ENCODE measurements at regions not wholly inside any gene's neighbourhood (a gene's known extent, or its start where the extent isn't known, plus 50 kb on each side); places are given as distances from the start of the nearest gene placed in this dataset.
A peak's percentile ranks its signal among the peaks of the same experiment; 100 is the strongest.
"Not testable (repeated sequence)": the region's sequence is repeated elsewhere in the genome, so short reads cannot be mapped to it uniquely, and the experiment has no call there.

DNA sequence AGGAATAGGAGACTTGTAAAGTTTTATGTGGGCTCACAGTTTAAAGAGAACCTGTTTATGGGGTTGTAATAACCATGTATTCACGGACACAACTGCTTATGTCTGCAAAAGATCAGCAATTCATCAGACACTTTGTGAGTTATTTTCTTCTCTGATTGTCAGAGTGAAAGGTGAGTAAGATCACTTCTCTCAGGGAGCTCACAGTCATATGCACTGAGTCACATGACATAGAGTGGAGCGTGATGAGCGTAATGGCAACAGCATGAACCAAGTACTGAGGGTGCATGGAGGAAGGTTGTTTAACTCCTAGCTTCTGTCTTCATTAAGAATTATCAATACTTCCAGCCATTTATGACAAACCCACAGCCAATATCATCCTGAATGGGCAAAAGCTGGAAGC is 128.8 kb downstream of the OR4M2 start:
- H3K9me3 ChIP-seq; H3K27ac ChIP-seq; H3K27me3 ChIP-seq; H3K4me3 ChIP-seq; intact Hi-C loops (cut with DNase I); H3K36me3 ChIP-seq; H3K4me1 ChIP-seq (ENCODE audit: insufficient read depth); DNase-seq: not testable (repeated sequence)
- WGBS, 3 donors: no CpG with 5 or more reads among the region's 3 CpGs

DNA sequence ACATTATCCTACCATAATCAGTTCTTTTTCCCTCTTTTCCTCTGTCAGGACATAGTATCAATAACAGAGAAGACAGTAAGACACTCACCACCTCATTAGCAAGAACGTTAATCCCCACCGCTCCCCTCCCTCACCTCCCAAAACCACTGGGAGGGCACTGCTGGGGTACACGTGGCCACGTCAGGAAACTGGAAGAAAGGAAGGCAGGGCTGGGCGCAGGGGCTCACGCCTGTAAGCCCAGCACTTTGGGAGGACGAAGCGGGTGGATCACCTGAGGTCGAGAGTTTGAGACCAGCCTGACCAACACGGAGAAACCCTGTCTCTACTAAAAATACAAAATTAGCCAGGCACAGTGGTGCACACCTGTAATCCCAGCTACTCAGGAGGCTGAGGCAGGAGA is 142.3 kb downstream of the OR4M2 start:
- intact Hi-C loops (cut with DNase I); H3K4me1 ChIP-seq (ENCODE audit: insufficient read depth); H3K27me3 ChIP-seq; H3K36me3 ChIP-seq; H3K27ac ChIP-seq; H3K4me3 ChIP-seq; H3K9me3 ChIP-seq: not testable (repeated sequence)
- DNase-seq: peak in 1 of 5 donors; percentile 2
- 79 to 83% (median 80%) methylated on average over 10 of the region's 10 CpGs for WGBS, 3 donors

DNA sequence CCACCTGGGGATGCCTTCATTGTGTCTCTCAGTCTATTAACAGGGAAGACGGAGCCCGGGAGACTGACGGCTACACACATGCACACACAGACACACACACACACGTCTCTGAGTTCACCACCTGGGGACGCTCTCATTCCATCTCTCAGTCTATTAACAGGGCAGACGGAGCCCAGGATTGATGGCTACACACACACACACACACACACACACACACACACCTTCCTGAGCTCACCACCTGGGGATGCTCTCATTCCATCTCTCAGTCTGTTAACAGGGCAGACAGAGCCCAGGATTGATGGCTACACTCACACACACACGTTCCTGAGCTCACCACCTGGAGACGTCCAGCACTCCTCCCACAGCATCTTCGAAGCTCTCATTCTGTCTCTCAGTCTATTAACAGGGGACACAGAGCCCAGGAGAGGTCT is 143.9 kb downstream of the OR4M2 start:
- 70 to 82% (median 76%) methylated on average over 9 of the region's 9 CpGs for WGBS, 3 donors
- Histone ChIP-seq H3K9me3 (no peaks in the 10 kb centered on the region), H3K4me1 (ENCODE audit: insufficient read depth) (no peaks in the 10 kb centered on the region), H3K4me3 (no peak overlapping the region), H3K27me3 (no peaks in the 10 kb centered on the region), H3K27ac (no peak overlapping the region), H3K36me3 (no peaks in the 10 kb centered on the region)
- DNase-seq: no peak
- TF ChIP-seq, protein P1, sequence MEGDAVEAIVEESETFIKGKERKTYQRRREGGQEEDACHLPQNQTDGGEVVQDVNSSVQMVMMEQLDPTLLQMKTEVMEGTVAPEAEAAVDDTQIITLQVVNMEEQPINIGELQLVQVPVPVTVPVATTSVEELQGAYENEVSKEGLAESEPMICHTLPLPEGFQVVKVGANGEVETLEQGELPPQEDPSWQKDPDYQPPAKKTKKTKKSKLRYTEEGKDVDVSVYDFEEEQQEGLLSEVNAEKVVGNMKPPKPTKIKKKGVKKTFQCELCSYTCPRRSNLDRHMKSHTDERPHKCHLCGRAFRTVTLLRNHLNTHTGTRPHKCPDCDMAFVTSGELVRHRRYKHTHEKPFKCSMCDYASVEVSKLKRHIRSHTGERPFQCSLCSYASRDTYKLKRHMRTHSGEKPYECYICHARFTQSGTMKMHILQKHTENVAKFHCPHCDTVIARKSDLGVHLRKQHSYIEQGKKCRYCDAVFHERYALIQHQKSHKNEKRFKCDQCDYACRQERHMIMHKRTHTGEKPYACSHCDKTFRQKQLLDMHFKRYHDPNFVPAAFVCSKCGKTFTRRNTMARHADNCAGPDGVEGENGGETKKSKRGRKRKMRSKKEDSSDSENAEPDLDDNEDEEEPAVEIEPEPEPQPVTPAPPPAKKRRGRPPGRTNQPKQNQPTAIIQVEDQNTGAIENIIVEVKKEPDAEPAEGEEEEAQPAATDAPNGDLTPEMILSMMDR (IDR thresholded peaks at IDR 0.05): no peak
- TF ChIP-seq EP300 (IDR thresholded peaks at IDR 0.05) (no peak), POLR2A (IDR thresholded peaks at IDR 0.05) (no peak)
- intact Hi-C loops (cut with DNase I): no loop called here

DNA sequence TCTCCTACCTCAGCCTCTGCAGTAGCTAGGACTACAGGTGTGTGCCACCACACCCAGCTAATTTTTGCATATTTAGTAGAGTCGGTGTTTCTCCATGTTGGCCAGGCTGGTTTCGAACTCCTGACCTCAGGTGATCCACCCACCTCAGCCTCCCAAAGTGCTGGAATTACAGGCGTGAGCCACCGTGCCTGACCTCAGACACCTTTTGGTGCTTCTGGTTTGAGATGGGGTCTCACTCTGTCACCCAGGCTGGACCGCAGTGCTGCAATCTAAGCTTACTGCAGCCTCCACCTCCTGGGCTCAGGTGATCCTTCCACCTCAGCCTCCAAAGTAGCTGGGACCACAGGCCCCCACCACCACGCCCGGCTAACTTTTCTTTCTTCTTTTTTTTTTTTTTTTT is 144.6 kb downstream of the OR4M2 start:
- H3K9me3 ChIP-seq; H3K4me1 ChIP-seq (ENCODE audit: insufficient read depth); H3K36me3 ChIP-seq; H3K27me3 ChIP-seq; H3K4me3 ChIP-seq; intact Hi-C loops (cut with DNase I); DNase-seq; H3K27ac ChIP-seq: not testable (repeated sequence)
- WGBS, 3 donors: 91 to 93% (median 92%) methylated on average over 7 of the region's 7 CpGs

DNA sequence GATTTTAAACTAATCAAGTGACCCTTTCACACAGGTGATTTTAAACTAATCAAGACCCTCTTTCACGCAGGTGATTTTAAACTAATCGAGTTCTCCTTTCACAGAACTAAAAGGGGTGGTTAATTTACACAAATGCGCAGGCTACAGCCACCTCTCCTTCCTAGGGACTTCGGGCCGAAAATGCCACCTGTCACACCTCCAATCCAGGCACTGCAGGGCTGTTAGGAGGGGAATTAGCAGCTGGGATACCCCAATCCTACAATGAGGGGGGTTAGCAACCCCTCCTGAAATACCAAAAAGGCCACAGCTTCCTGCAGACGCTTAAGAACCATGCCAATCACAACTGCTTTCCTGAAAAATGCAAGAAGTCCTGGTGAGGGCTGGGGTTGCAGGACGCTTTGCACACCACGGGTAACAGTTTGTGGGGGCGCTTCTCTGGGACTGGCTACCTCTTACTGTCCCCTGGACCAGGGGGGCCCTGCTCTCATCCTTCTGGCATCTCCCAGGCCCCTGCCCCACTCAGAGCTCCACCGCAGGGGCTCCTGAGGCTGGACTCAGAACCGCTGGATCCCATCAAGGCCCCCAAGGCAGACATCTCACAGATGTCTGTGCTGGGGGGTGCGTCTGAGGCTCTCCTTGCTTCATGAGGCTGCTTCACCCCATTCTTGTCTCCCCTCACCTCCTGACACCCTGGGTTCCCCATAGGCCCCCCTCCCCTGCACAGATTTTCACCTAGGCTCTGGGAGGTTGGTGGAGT is 145.9 kb downstream of the OR4M2 start:
- H3K4me3 ChIP-seq: no peak overlapping the region
- DNase-seq: no peak
- TF ChIP-seq POLR2A (IDR thresholded peaks at IDR 0.05): no peak
- TF ChIP-seq, protein P1 (IDR thresholded peaks at IDR 0.05): no peak
- TF ChIP-seq EP300 (IDR thresholded peaks at IDR 0.05): no peak
- intact Hi-C loops (cut with DNase I): no loop called here
- 73 to 75% (median 74%) methylated on average over 12 of the region's 12 CpGs for WGBS, 3 donors
- no peaks in the 10 kb centered on the region for H3K4me1 ChIP-seq (ENCODE audit: insufficient read depth)
- H3K27ac ChIP-seq: no peak overlapping the region
- H3K9me3 ChIP-seq: no peaks in the 10 kb centered on the region
- H3K27me3 ChIP-seq: no peaks in the 10 kb centered on the region
- no peaks in the 10 kb centered on the region for H3K36me3 ChIP-seq

DNA sequence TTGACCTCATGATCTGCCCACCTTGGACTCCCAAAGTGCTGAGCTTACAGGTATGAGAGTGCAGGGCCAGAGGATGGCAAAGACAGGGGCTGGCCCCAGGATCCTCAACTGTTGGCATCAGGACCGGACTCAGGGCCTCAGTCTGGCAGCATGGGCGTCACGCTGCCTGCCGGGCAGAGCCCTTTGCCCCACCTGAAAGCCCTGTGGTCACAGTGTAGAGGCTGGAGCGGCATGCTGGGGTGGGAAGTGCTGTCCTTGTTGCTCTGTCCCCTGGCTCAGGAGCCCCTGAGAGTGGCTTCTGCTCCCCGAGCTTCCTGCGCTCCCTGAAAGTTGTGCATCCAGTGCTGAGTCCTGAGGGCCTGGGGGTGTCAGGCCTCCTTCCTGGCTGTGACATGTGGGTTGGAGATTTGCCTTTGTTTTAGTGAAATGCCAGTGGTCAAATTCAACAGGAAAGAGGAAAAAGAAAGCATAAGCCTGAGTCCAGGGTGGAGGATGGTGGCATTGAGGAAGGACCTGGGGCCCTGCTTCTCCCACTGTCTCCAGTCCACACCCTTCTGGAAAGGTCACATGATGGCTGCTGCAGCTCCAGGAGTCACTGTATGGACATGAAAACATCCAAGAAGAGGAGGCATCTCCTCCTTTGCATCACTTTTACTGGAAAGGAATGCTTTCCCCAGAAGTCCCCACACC is 147.2 kb downstream of the OR4M2 start:
- H3K4me3 ChIP-seq: no peak overlapping the region
- no peak for DNase-seq
- intact Hi-C loops (cut with DNase I): no loop called here
- no peaks in the 10 kb centered on the region for H3K9me3 ChIP-seq
- no peak for TF ChIP-seq POLR2A (IDR thresholded peaks at IDR 0.05)
- TF ChIP-seq, protein P1 (IDR thresholded peaks at IDR 0.05): no peak
- no peak for TF ChIP-seq EP300 (IDR thresholded peaks at IDR 0.05)
- H3K4me1 ChIP-seq (ENCODE audit: insufficient read depth): no peaks in the 10 kb centered on the region
- no peak overlapping the region for H3K27ac ChIP-seq
- H3K36me3 ChIP-seq: no peaks in the 10 kb centered on the region
- no peaks in the 10 kb centered on the region for H3K27me3 ChIP-seq
- WGBS, 3 donors: 78 to 88% (median 82%) methylated on average over 7 of the region's 7 CpGs

All from ovary (tissue), 7 donors.